ENCODE measurements at regions not wholly inside any gene's neighbourhood (a gene's known extent, or its start where the extent isn't known, plus 50 kb on each side); places are given as distances from the start of the nearest gene placed in this dataset.

- no peak for DNase-seq (ENCODE audit: low spot score)
These were observed 113.8 kb downstream of the MSX2 start for GRCh38 chr5:174837919-174838902.

- DNase-seq (ENCODE audit: low spot score) = no peak
These were observed 109.7 kb downstream of the MSX2 start for GRCh38 chr5:174834081-174834480.

GRCh38 chr5:174832811-174833210 lies 108.4 kb downstream of the MSX2 start:
- DNase-seq (ENCODE audit: low spot score) = no peak

- DNase-seq (ENCODE audit: low spot score) = no peak
These were observed 107.6 kb downstream of the MSX2 start for GRCh38 chr5:174832025-174832424.

- no peak for DNase-seq (ENCODE audit: low spot score)
These were observed 106.8 kb downstream of the MSX2 start for GRCh38 chr5:174831031-174831660.

GRCh38 chr5:174829511-174829864 lies 105.1 kb downstream of the MSX2 start:
- DNase-seq (ENCODE audit: low spot score) = no peak

- no peak for DNase-seq (ENCODE audit: low spot score)
These were observed 104.6 kb downstream of the MSX2 start for GRCh38 chr5:174828804-174829510.

- DNase-seq (ENCODE audit: low spot score) = no peak
These were observed 103.2 kb downstream of the MSX2 start for GRCh38 chr5:174827558-174827957.

GRCh38 chr5:174825587-174825986 lies 101.2 kb downstream of the MSX2 start:
- no peak for DNase-seq (ENCODE audit: low spot score)

GRCh38 chr5:174818430-174818829 lies 94.0 kb downstream of the MSX2 start:
- no peak for DNase-seq (ENCODE audit: low spot score)

GRCh38 chr5:174817610-174818009 lies 93.2 kb downstream of the MSX2 start:
- no peak for DNase-seq (ENCODE audit: low spot score)

GRCh38 chr5:174816858-174817257 lies 92.5 kb downstream of the MSX2 start:
- DNase-seq (ENCODE audit: low spot score) = no peak

GRCh38 chr5:174811438-174811837 lies 87.1 kb downstream of the MSX2 start:
- DNase-seq (ENCODE audit: low spot score) = no peak

- no peak for DNase-seq (ENCODE audit: low spot score)
These were observed 86.4 kb downstream of the MSX2 start for GRCh38 chr5:174810796-174811195.

GRCh38 chr5:174807471-174807870 lies 83.1 kb downstream of the MSX2 start:
- no peak for DNase-seq (ENCODE audit: low spot score)

- DNase-seq (ENCODE audit: low spot score) = no peak
These were observed 82.3 kb downstream of the MSX2 start for GRCh38 chr5:174806729-174807128.

- DNase-seq (ENCODE audit: low spot score) = no peak
These were observed 77.4 kb downstream of the MSX2 start for GRCh38 chr5:174801798-174802197.

GRCh38 chr5:174800435-174800834 lies 76.1 kb downstream of the MSX2 start:
- DNase-seq (ENCODE audit: low spot score) = no peak

GRCh38 chr5:174799121-174799520 lies 74.7 kb downstream of the MSX2 start:
- no peak for DNase-seq (ENCODE audit: low spot score)

GRCh38 chr5:174798551-174798951 lies 74.2 kb downstream of the MSX2 start:
- DNase-seq (ENCODE audit: low spot score) = no peak

GRCh38 chr5:174796711-174797192 lies 72.4 kb downstream of the MSX2 start:
- DNase-seq (ENCODE audit: low spot score) = no peak

GRCh38 chr5:174794931-174795672 lies 70.7 kb downstream of the MSX2 start:
- no peak for DNase-seq (ENCODE audit: low spot score)

Data from left forelimb (tissue), 1 donor.